Common myeloid progenitor, CD34-positive (primary cell): ENCODE measurements at regions not wholly inside any gene's neighbourhood (a gene's known extent, or its start where the extent isn't known, plus 50 kb on each side); places are given as distances from the start of the nearest gene placed in this dataset.
"Not testable (repeated sequence)": the region's sequence is repeated elsewhere in the genome, so short reads cannot be mapped to it uniquely, and the experiment has no call there.

Experiments used
- CTCF ChIA-PET: fragments of 350-600 bp; sonication (Branson Sonifier 250); formaldehyde crosslinking; loops from one replicate; lab custom pipeline; 2021; ENCODE audit warnings: antibody characterized with exemption; lab: Charles Lee
- POLR2A ChIA-PET: fragments of 350-600 bp; sonication (Branson Sonifier 250); formaldehyde crosslinking; loops from one replicate; lab custom pipeline; 2021; ENCODE audit warnings: antibody characterized with exemption; lab: Charles Lee
- DNase-seq, 3 donors: peaks; one replicate each; pipeline versions ENCODE4 v3.0.0 to v3.0.0-alpha.2; 2013
- H3K27ac ChIP-seq, 2 experiments: 1 replicate in 1 of 2; 2 replicates in 1 of 2; pipeline ENCODE4 v1.7.0; 2013; ENCODE audit warnings: inconsistent platforms in 2 of 2, low read length in 2 of 2, mild to moderate bottlenecking in 2 of 2, low read depth in 1 of 2, moderate library complexity in 1 of 2; ENCODE audit not compliant: severe bottlenecking in 2 of 2, insufficient read depth in 1 of 2, poor library complexity in 1 of 2
- H3K27me3 ChIP-seq, 5 experiments: replicated peaks in 2 of 5; 1 replicate in 3 of 5; 2 replicates in 2 of 5; pipeline versions ENCODE4 v1.6.1 to v1.7.0; 2013; ENCODE audit warnings: low read length in 4 of 5, mild to moderate bottlenecking in 2 of 5, moderate library complexity in 2 of 5, inconsistent platforms in 1 of 5; ENCODE audit not compliant: insufficient read depth in 5 of 5, control insufficient read depth in 4 of 5
- H3K36me3 ChIP-seq, 4 experiments: 1 replicate in 2 of 4; 2 replicates in 2 of 4; pipeline versions ENCODE4 v1.6.1 to v1.7.0; 2013; ENCODE audit warnings: low read length in 3 of 4, control low read depth in 1 of 4, mild to moderate bottlenecking in 1 of 4; ENCODE audit not compliant: control insufficient read depth in 4 of 4, insufficient read depth in 4 of 4
- H3K4me1 ChIP-seq, 4 experiments: 1 replicate in 3 of 4; 2 replicates in 1 of 4; pipeline versions ENCODE4 v1.6.1 to v1.7.1; 2013; ENCODE audit warnings: low read length in 3 of 4, mild to moderate bottlenecking in 3 of 4, control low read depth in 1 of 4, inconsistent platforms in 1 of 4, moderate library complexity in 1 of 4; ENCODE audit not compliant: control insufficient read depth in 4 of 4, insufficient read depth in 4 of 4; ENCODE audit errors: control extremely low read depth in 1 of 4
- H3K4me3 ChIP-seq, 7 experiments: 1 replicate in 4 of 7; 2 replicates in 3 of 7; pipeline versions ENCODE4 v1.5.1 to v1.7.0; 2013; ENCODE audit warnings: mild to moderate bottlenecking in 7 of 7, low read length in 6 of 7, moderate library complexity in 6 of 7, inconsistent platforms in 2 of 7, low read depth in 2 of 7, control low read depth in 1 of 7; ENCODE audit not compliant: insufficient read depth in 4 of 7, control insufficient read depth in 1 of 7; ENCODE audit errors: extremely low read depth in 1 of 7
- H3K9me3 ChIP-seq, 5 experiments: 1 replicate in 4 of 5; 2 replicates in 1 of 5; pipeline versions ENCODE4 v1.6.1 to v1.7.1; 2013; ENCODE audit warnings: low read length in 4 of 5, mild to moderate bottlenecking in 2 of 5, inconsistent platforms in 1 of 5, low read depth in 1 of 5, moderate library complexity in 1 of 5; ENCODE audit not compliant: control insufficient read depth in 4 of 5, insufficient read depth in 2 of 5; ENCODE audit errors: control extremely low read depth in 1 of 5
- WGBS: methylation state at CpG from one replicate; pipeline ENCODE4 v1.1.5; 2013; ENCODE audit not compliant: insufficient coverage; 5-methylcytosine and 5-hydroxymethylcytosine counted together

DNA sequence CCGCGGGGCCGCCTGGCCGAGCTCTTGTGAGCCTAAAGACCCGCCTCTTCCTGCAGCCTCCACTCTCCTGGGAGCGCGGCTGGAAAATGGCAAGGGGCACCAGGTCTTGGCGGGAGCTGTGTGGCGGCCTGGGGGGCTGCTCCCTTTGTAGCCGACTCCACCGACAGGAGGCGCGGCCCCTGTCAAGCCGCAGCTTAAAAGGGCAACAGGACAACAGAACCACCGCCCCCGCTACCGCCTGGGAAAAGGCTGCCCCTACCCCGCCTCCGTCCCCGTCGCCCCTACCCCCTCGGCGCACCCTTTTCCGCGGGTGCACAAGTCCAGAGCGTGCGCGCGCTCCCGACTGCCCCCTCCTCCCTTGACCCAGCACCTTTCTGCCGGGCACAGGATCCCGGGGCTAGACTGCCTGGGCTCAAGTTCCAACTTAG, 60.3 kb downstream of the GOLGA8K start:
- H3K9me3 ChIP-seq, H3K36me3 ChIP-seq, H3K27me3 ChIP-seq, CTCF ChIA-PET, H3K4me1 ChIP-seq, H3K27ac ChIP-seq, POLR2A ChIA-PET: not testable (repeated sequence)
- peak overlapping the region in 2 of 7 experiments; percentile 32 to 33 for H3K4me3 ChIP-seq
- WGBS: 0% methylated on average over 2 of the region's 32 CpGs
- peak; percentile 1 to 60 (median 35) for DNase-seq

DNA sequence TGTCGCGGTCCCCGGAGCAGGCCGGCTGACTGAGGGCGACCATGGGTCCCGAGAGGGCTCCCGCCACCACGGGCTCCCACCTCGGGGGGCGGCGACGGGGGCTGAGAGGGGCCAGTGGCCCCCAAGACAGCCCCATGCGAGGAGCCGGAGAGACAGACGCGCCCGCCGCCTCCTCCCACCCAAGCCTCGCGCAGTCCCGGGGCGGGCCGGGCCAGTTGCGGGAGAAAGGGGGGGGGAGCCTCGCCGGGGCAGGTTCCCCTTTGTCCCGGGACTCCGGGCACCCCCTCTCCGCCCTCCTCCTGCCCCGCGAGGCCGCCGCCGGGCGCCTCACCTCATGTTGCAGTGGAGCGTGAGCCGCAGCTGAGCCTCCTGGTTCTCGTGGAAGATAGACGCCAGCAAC, 60.8 kb downstream of the GOLGA8K start:
- H3K27ac ChIP-seq, CTCF ChIA-PET, H3K4me1 ChIP-seq, H3K36me3 ChIP-seq, H3K27me3 ChIP-seq, POLR2A ChIA-PET, H3K9me3 ChIP-seq: not testable (repeated sequence)
- peak in 1 of 3 donors; percentile 52 for DNase-seq
- WGBS: no CpG with 5 or more reads among the region's 39 CpGs
- H3K4me3 ChIP-seq: peak overlapping the region in 1 of 7 experiments; percentile 19

DNA sequence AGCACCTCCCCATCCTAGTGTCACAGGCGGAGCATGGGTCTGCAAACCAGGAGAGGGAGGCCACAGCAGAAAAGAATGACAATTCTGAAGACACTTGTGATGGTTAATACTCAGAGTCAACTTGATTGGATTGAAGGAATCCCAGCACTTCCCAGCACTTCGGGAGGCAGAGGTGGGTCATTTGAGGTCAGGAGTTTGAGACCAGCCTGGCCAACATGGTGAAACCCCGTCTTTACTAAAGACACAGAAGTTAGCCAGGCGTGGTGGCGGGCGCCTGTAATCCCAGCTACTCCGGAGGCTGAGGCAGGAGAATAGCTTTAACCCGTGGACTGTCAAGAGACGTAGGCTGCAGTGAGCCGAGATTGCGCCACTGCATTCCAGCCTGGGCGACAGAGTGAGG, 61.6 kb downstream of the GOLGA8K start:
- H3K27me3 ChIP-seq, DNase-seq, H3K27ac ChIP-seq, CTCF ChIA-PET, POLR2A ChIA-PET, H3K4me1 ChIP-seq, H3K4me3 ChIP-seq, H3K36me3 ChIP-seq, H3K9me3 ChIP-seq: not testable (repeated sequence)
- no CpG with 5 or more reads among the region's 12 CpGs for WGBS

DNA sequence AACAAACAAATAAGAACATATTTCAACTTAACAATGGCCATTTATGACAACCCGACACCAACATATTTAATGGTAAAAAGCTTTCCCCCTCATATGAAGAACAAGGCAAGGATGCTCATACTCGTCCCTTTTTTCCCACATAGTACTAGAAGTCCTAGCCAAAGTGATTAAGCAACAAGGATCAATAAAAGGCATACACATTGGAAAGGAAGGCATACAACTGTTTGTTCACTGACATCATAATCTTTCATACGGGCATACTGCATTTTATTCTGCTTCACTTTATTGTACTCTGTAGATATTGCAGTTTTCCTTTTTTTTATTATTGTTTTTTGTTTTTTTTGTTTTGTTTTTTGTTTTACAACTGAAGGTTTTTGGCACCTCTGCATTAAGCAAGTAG, 66.3 kb downstream of the GOLGA8K start:
- CTCF ChIA-PET, H3K27ac ChIP-seq, H3K9me3 ChIP-seq, POLR2A ChIA-PET, H3K36me3 ChIP-seq, H3K4me1 ChIP-seq, H3K4me3 ChIP-seq, H3K27me3 ChIP-seq, DNase-seq: not testable (repeated sequence)
- WGBS: no CpG with 5 or more reads among the region's 3 CpGs

DNA sequence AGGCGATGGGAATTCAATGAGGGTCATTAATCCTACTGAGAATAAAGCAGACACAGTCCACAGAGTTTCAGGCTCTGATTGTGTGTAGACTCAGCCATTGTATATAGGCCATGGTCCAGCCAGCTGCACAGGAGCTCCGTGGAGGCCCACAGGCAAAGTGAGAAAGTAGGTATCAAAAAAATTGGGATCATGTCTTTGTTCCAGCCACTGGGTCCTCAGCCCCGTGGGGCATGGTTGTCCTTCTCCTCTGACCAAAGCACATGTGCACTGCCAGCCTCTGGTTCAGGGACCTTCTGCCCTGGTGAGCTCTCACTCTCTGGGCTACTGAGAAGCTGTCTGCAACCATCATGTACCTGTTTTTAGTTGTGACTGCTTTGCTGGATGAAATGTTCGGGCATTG, 79.7 kb downstream of the GOLGA8K start:
- H3K27me3 ChIP-seq, POLR2A ChIA-PET, H3K4me3 ChIP-seq, H3K4me1 ChIP-seq, DNase-seq, H3K9me3 ChIP-seq, H3K27ac ChIP-seq, H3K36me3 ChIP-seq, CTCF ChIA-PET: not testable (repeated sequence)
- WGBS: 100% methylated on average over 1 of the region's 4 CpGs

DNA sequence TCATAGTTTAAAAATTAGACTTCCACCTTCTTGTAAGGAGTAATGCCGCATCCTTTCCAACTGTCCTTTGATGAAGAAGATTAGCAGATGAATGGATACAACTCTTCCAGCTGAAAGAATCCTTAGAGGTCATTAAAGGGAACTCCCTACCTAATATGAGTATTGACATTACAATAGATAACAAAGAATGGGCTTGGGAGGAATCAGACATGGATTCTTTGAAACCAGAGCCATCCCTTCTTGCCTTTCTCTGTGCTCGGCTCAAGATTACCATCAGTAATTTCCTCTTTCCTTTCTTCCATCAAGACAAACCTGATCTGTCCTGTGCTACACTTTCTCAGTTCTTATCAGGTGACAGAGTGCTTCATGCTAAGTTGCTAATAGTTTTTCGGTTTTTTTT, 83.8 kb downstream of the GOLGA8K start:
- H3K27ac ChIP-seq, H3K9me3 ChIP-seq, CTCF ChIA-PET, H3K36me3 ChIP-seq, H3K27me3 ChIP-seq, H3K4me1 ChIP-seq, DNase-seq, H3K4me3 ChIP-seq, POLR2A ChIA-PET: not testable (repeated sequence)
- no CpG with 5 or more reads among the region's 3 CpGs for WGBS

DNA sequence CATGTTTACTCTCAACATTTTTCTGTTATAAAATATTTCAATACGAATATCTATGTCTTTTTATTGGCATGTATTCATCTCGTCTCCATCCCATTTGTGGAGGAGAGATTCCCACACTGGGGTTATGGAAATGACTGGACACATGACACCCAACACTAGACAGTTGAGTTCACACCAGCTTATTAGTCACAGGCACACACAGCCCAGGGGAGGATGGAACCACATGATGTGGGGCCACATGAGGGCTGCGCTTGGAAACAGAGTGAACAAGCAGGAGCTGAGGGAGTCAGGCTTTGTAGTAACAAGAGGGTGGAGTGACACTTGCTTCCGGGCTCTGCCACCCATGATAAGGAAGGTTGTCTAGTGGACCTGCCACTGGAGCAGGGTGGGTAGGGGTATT, 86.6 kb downstream of the GOLGA8K start:
- H3K36me3 ChIP-seq, H3K27me3 ChIP-seq, H3K27ac ChIP-seq, POLR2A ChIA-PET, DNase-seq, CTCF ChIA-PET, H3K9me3 ChIP-seq, H3K4me1 ChIP-seq, H3K4me3 ChIP-seq: not testable (repeated sequence)
- no CpG with 5 or more reads among the region's 4 CpGs for WGBS
